PC-9 (cell line): ENCODE measurements at regions not wholly inside any gene's neighbourhood (a gene's known extent, or its start where the extent isn't known, plus 50 kb on each side); places are given as distances from the start of the nearest gene placed in this dataset.

Experiments
- CTCF ChIP-seq: fragments of 200-600 bp; sonication (generic); conservative IDR thresholded peaks from 2 replicates; pipeline ENCODE4 v1.6.1; 2017; ENCODE audit warnings: mixed run types, antibody characterized with exemption, mild to moderate bottlenecking, moderate library complexity
- EZH2 ChIP-seq: fragments of 200-600 bp; sonication (generic); IDR thresholded peaks from 2 replicates; pipeline ENCODE4 v1.8.0; 2017; ENCODE audit warnings: antibody characterized with exemption, low read depth

GRCh38 chr7:17020250-17020649 lies 138.5 kb upstream of the AGR3 start:
- no peak for TF ChIP-seq CTCF
- TF ChIP-seq EZH2: no peak
